GM19467 (cell line): ENCODE measurements at regions not wholly inside any gene's neighbourhood (a gene's known extent, or its start where the extent isn't known, plus 50 kb on each side); places are given as distances from the start of the nearest gene placed in this dataset.

Experiments
- ATAC-seq: cut with Tn5 transposase; IDR thresholded peaks from one replicate; pipeline ENCODE4 v1.9.1; 2021; ENCODE audit warnings: mild to moderate bottlenecking, moderate library complexity; ENCODE audit not compliant: unreplicated experiment

DNA sequence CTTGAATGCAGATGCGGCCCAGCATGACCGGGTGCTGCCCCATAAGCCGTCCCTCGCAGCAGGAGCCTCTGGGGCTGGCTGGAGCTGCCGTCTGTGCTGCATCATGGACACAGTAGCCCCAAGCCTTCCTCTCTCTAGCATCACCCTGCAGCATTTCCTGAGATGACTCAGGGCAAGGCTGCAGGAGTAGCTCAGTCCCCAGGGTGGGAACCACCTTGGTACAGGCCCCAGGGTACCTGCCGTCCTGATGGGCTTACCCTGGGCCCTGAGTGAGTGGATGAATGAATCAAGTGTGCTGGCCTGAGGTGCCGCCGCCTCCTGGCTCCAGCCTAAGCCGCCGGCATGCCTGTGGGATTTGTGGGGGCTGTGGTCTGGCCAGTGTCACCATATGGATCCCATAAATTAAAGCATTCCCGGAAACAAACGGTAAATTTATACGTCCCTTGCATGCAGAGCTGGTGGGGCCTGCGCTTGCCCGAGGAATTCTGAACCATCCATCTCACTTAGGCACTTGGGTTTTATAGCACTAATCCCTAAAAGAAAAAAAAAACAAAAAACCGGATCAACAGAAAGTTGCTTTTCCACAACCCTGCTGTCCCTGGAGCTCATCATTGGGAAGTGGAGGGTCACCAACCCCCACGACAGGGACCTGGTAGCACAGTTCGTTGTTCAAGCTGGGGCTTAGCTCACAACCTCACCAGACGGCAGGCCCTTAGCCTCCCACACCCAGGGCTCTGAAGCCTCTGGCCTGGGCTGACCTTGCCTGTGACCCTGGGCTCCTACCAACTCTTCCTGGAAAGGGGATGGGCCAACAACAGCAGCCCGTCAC, 242.6 kb upstream of the CIBAR2 start:
- no peak for ATAC-seq

DNA sequence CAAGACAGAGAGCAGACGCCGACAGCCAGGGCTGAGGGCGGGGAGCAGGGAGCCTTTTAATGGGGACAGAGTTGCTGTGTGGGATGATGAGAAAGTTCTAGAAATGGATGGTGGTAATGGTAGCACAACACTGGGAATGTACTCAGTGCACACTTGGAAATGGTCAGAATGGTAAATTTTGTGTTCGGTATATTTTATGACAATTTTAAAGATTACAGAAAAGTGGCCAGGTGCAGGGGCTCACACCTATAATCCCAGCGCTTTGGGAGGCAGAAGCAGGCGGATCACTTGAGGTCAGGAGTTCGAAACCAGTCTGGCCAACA, 243.2 kb upstream of the CIBAR2 start:
- no peak for ATAC-seq

DNA sequence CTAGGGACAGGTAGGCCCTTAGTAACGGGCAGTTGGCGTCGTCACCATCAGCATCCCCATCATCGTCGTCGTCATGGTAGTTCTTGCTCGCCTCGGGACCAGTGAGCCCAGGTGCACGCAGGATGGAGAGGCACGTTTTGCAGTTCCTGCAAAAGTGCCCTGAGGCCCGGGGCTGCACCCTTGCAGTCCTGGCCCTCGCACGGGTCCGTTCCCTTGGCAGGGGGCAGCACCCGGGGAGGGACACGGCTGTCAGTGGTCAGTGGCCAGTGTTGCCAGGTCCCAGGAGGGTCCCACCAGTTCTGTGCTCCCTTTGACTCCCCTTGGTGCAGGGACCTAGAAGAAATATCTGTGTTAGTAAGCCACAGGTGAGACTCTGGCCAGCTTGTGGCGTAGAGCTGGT, 243.9 kb upstream of the CIBAR2 start:
- no peak for ATAC-seq

DNA sequence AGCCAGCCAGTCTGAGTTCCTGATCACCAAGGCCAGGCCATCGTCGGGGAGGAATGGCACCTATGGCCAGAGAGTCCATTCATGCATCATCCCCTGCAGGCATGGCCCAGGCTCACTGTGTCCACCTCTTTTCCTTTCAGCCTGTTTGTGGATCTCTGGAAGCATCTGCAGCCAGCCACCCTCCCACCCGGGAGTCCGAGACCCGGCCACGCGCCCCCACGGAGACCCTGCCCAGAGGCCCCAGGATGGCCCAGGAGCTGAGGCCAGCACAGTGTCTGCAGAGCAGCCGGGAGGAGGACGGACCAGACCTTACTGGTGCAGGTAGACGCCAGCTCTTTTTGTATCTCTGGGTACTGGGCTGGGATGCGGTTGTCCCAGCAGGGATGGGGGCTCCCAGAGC, 245.1 kb upstream of the CIBAR2 start:
- no peak for ATAC-seq

DNA sequence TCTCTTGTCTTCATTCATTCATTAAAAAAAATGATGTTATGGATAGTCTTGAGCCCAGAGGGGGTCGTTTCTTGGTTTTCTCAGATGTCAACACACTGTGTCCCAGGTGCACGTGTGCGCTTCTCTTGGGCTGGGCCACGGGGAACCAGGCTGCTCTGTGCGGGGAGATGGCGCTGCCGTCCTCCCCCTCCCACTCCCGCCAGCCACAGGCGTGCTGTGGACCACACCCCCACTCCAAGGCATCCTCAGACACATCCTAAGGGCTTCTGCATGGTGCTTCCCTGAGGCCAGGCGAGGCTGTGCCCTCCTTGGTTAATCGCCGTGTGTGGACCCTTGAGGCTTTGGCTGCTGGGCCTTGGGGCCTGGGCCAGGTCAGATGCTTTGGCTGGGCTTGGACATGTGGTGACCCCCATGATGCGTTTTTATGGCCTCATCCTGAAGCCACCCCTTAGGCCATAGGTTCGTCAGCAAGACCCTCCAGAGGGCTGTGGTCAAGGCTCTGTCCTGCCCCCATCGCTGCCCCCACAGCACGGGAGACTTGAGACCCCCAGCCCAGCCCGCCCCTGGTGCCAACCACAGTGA, 245.7 kb upstream of the CIBAR2 start:
- no peak for ATAC-seq

- ATAC-seq: no peak
These were observed 246.5 kb upstream of the CIBAR2 start for GRCh38 chr16:85358704-85359146.

DNA sequence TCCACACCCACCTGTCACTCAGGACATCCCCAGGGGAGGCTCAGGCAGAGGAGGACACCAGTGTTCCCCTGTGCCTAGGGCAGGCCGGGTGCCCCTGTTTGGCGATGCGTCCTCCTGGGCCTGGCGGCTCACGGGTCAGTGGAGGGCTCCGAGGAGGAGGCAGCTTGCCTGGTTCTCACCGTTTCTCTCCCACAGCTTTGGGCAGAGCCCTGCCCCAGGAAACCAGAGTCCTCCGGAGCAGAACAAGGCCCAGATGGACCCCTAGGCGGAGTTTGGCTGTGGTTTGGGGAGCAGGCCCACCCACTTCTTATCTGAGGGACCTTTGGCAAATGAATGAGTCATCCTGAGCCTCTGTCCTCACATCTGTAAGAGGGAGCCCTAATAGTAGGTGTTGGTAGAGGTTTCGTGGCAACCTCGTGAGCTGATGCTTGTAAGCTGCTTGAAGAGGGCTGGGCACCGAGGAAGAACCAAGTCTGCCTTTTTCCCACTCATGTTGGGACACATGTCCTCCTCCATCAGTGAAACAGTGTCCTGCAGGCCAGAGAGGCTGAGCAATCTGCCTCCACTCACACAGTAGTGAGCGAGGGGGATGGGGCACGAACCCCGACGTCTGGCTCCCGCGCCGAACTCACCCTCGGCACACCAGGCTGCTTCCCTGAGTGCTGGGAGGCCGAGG, 247.0 kb upstream of the CIBAR2 start:
- ATAC-seq: no peak

DNA sequence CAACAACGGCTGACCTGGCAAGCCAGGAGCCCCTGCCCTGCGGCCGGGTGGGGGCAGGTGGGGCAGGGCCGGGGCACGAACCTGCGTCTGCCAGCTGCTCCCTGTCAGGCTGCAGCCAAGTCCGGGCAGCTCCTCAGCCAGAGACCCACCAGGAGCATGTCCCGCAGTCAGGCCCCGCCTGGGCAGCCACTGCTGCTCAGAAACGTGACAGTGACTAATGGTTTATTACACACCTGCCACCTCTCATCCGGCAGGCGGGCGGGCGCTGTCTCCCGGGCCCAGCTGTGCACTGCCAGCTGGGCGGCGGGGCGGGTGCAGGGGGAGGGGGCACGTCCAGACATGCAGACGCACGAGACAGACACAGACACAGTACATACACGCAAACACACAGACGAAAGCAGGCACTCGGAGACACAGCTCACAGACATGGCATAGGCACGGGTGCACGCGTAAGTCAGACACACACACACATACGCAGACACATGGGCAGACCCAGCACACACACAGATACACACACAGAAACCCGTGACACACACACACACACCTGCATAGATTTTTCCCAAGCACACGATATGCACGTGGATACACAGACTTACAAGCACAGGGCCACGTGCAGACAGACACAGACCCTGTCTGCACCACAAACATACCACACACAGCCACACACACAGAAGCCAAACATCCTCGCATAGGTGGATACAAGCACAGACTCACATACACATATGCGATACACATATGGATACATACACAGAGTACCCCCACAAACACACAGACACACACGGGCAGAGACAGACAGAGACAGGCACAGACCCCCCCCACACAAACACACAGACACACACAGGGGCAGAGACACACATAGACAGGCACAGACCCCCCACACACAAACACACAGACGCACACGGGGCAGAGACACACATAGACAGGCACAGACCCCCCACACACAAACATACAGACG, 248.3 kb upstream of the CIBAR2 start:
- no peak for ATAC-seq

GRCh38 chr16:85361441-85362118, 249.3 kb upstream of the CIBAR2 start:
- no peak for ATAC-seq

DNA sequence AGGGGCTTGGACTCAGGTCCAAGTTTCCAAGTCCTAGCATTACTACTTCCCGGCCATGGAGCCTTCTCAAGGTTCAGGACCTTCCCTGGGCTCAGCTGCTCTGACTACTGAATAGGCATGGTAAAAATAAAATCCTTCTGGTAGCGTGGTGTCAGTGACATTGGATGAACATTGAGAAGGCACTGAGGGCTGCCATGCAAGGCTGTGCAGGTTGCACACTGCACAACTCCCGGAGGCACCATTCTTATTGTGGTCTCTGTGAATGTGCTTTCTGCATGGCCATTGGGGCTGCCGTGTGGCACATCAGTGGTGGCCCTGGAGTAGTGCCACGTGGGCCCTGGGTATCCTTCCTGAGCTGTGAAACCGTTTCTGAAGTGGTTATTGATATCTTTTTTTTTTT, 250.2 kb upstream of the CIBAR2 start:
- no peak for ATAC-seq

GRCh38 chr16:85363427-85363826, 249.7 kb upstream of the GSE1 start:
- no peak for ATAC-seq

DNA sequence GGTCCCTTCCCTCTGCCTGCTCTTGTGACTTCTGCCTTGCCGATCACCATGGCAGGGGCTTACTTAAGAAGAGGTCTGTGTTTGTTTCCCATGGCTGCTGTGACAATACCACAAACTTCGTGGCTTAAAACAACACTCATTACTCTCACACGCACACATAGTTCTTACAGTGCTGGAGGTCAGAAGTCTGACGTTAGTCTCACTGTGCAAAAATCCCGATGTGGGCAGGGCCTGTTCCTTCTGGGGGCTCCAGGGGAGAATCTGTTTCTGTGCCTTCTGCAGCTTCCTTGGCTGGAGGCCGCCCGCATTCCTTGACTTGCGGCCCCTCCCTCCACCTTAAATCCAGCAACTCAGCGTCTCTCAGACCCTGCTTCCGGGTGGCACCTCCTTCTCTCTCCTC, 249.2 kb upstream of the GSE1 start:
- ATAC-seq: no peak

GRCh38 chr16:85364323-85365040, 248.6 kb upstream of the GSE1 start:
- no peak for ATAC-seq

- no peak for ATAC-seq
These were observed 248.0 kb upstream of the GSE1 start for GRCh38 chr16:85365120-85365519.

- ATAC-seq: no peak
These were observed 246.9 kb upstream of the GSE1 start for GRCh38 chr16:85366031-85366763.

DNA sequence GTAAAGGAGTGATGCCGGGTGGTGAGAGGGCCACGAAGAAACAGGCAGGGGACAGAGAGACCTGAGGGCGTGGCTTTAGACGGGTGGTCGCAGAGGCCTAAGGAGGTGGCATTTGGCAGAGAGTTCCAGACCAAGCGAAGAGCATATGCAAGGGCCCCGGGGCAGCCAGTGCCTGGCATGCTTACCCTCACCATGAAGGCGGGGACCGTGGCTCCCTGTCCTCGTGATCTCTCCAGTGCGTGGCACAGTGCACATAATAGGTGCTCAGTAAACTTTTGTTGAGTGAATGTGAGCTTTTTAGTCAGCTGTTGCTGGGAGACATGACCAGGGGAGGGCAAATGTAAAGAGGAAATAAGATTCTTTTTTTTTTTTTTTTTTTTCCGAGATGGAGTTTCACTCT, 245.6 kb upstream of the GSE1 start:
- ATAC-seq: no peak

DNA sequence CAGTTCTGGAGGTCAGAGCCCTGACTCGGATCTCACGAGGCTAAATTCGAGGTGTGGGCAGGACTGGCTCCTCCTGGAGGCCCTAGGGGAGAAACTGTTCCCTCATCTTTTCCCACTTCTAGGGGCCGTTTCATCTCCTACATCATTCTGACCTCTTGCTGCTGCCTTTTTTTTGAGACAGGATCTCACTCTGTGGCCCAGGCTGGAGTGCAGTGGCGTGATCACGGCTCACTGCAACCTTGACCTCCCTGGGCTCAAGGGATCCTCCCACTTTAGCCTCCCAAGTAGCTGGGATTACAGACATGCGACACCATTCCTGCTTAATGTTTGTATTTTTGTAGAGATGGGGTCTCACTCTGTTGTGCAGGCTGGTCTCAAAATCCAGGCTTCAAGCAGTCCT, 244.1 kb upstream of the GSE1 start:
- no peak for ATAC-seq

DNA sequence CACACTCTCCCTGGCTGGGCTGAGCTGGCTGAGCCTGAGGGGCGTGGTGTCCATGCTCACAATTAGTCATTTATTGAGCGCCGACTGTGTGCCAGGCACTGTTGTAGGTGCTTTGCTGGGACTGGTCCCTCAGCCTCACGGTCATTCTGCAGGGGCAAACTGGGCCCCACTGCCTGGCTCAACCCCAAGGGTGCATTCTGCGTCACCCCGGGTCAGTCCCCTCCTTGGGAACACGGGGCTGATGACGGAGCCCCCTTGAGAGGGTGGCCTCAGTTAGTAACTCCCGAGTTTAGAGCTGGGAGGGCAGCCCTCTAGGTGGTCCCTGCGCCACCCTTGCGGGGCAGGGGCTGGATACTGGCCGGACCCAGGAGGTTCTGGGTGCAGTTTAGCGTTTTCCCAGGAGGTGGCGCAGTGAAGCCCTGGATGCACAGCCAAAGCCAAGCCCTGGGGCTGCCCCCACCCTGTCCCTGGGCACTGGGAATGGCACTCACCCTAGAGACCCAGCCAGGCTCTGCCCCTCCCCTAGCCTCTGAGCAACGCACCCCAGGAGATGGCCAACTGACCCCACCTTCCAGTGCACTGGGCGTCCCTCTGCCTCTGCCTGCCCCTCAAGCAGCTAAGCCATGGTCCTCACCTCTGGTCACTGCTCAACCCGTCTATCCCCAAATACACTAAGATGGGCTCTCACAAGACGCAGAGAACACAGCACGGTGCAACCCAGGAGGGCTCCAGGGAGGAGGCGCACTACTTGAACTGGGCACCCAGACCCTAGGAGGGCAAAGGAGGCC, 243.2 kb upstream of the GSE1 start:
- ATAC-seq: no peak

GRCh38 chr16:85370543-85370880, 242.6 kb upstream of the GSE1 start:
- ATAC-seq: no peak
